Cerebellar cortex (tissue), 1 donor: ENCODE measurements at regions not wholly inside any gene's neighbourhood (a gene's known extent, or its start where the extent isn't known, plus 50 kb on each side); places are given as distances from the start of the nearest gene placed in this dataset.
"Not testable (repeated sequence)": the region's sequence is repeated elsewhere in the genome, so short reads cannot be mapped to it uniquely, and the experiment has no call there.

Experiments used
- DNase-seq: peaks from one replicate; pipeline ENCODE4 v3.0.0-alpha.2; 2015; ENCODE audit warnings: low spot score

DNA sequence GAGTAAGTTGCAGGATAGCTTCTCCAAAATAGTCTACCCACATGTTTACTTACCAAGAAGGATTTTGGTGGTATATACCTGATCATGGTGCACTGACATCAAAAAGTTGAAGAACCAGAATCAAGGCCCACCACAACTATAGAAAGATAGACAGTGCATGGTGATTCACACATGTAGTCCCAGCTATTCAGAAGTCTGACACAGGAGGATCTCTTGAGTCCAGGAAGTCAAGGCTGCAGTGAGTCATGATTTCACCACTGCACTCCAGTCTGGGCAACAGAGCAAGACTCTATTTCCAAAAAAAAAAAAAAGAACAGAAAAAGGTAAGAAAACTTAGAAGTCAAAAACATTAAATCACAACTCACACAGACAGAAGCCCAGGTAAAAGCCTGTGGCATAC, 422.2 kb upstream of the FOXG1 start:
- no peak for DNase-seq

GRCh38 chr14:28348797-28349196, 417.8 kb upstream of the FOXG1 start:
- no peak for DNase-seq

- no peak for DNase-seq
These were observed 409.8 kb upstream of the FOXG1 start for GRCh38 chr14:28356819-28357218.

DNA sequence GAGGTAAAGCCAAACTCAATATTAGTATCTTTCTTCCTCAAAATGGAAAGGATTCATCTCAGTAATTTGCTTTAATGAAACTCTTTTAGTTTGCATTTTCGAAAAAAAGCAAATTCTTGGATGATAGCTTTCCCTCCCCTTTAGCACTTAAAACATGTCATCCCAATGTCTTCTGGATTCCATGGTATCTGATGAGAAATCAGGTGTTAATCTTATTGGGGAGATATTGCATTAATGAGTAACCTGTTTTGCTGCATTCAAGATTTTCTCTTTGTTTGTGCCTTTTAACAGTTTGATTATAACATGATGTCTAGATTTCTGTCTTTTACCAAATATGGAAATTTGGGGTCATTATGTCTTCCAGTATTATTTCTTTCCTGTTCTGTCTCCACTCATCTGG, 405.1 kb upstream of the FOXG1 start:
- no peak for DNase-seq

DNA sequence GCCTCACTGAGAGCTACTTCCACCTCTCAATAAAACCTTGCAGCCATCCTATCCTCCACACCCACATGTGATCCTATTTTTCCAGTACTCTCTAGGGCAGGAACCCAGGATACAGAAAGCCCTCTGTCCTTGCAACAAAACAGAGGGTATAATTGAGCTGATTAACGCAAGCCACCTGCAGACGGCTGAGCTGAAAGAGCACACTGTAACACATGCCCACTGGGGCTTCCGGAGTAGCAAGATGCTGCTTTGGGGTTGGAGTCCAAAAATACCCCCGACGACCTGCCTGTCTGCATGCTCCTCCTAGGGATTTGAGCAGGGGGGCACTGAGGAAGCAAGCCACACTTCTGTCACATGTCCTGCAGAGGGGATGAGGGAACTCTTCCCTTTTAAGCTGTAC, 401.1 kb upstream of the FOXG1 start:
- no peak for DNase-seq

GRCh38 chr14:28373721-28374120, 392.9 kb upstream of the FOXG1 start:
- no peak for DNase-seq

DNA sequence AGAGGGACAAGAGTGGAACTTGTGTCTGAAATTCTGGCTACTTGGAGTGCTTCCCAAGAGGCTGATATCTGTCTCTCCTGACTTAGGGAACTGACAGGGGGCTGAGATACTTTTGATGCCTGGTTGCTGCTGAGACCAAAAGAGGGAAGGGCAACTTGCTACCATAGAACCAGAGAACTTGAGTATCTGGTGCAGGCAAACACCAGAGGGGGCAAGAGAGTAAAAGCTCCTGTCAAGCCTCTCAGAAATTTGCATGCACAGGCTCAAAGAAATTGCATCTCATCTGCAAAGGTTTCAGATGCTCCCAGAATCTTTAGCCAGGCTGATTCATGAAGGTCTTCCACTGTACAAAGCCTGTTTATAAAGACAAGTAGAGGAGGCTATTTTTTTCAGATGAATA, 391.3 kb upstream of the FOXG1 start:
- DNase-seq = no peak

GRCh38 chr14:28381656-28382055, 384.9 kb upstream of the FOXG1 start:
- no peak for DNase-seq

DNA sequence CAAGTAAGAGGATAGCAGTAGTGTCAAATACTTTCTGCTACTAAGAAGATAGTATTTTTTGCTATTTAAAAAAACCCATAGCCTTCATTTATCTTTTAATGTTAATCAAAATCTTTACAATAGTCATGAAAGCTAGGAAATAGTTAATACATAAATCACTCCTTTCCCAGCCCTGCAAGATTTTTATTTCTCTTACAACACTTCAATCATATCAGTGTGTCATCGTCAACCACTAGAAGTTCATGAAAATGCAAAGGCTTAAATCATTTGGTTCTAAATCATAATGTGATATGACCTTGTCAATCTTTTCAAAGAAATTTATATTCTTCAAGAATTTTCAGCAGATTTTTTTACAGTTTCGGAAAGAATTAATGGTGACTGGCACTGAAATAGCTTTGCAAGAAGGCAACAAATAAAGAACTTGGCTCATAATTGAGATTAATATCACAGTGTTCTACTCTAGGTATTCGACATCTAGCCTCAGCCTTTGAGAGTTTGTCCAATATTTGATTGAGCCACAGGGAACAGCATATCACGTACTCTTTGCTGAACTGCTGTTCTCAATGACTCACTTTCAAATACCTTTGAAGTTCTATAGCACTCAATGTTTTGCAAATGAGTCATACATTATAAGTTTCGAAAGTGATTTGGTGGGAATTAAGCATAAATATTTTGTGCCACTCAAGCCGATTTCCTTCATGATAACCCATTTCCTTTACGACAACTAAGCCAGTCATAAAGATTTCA, 384.0 kb upstream of the FOXG1 start:
- no peak for DNase-seq

- no peak for DNase-seq
These were observed 368.1 kb upstream of the FOXG1 start for GRCh38 chr14:28398506-28398905.

DNA sequence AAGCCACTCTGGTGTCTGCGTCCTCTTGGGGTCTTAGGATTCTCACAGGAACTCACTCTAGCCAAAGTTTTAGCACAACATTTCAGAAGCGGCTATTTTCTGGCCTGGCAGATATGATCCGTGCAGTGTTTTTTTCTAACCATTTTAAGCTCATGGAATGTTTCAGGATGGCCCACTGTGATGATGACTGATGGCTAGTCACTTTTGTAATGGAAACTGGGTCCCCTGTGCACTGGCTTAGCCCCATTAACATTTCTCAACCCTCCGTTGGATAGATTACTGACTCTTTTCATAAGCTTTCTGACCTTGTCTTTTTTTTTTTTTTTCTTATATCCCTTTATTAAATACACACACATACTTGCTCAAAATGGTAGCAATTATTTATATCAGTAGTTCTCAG, 364.9 kb upstream of the FOXG1 start:
- not testable (repeated sequence) for DNase-seq

GRCh38 chr14:28406196-28406595, 360.4 kb upstream of the FOXG1 start:
- no peak for DNase-seq

DNA sequence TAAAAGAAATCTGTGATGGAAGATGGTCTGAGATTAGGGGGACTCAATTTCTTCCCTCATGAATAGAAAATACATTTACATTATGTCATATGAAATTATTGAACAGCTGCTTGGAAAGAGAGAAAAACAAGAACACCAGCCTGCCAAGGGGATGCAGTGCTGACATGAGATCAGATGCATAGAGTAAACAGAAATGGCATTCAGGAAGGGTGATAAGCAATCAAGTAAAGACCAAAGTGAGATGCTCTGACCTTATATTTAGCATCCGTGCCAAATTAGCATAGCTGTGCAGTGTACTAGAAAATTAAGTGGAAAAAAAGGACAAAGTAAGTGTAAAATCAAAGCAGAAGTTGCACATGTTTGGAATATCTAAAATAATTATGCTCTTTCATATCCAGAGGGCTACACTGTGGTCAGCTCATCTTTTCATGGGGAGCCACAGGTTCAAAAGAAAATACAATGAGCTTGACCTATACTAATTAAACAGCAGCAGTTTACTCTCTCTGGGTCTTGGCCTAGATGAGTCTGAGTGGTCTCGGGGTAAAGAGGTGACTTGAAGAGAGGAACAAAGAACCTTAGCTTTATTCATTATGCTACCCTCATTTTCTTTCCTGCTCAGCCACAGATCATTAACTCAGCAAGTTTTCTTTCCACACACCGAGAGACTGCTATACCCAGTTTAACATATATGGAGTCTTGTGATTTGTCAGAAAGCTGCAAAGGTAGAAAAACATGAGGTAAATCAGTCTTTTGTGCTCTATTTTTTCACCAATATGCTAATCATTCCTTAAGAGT, 359.4 kb upstream of the FOXG1 start:
- DNase-seq = no peak

- no peak for DNase-seq
These were observed 358.6 kb upstream of the FOXG1 start for GRCh38 chr14:28407996-28408395.

GRCh38 chr14:28412077-28412476, 354.5 kb upstream of the FOXG1 start:
- no peak for DNase-seq

DNA sequence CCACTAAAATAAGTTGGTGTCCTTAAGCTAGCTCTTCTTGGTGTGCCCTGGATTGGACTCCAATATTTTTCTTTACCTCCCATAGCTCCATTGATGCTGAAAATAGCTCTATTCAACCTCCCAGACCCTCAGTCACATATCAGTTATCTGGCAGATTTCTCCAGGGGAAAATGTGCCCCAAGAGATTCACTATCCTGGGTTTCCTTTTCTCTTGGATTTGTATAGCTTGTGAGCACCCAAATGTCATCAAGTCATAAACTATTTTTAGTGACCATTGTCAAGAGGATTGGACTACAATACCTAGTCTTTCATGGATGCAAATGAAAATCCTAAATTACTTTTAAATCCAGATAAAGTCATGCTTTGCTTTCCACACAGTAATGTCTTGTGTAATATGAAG, 339.6 kb upstream of the FOXG1 start:
- no peak for DNase-seq

DNA sequence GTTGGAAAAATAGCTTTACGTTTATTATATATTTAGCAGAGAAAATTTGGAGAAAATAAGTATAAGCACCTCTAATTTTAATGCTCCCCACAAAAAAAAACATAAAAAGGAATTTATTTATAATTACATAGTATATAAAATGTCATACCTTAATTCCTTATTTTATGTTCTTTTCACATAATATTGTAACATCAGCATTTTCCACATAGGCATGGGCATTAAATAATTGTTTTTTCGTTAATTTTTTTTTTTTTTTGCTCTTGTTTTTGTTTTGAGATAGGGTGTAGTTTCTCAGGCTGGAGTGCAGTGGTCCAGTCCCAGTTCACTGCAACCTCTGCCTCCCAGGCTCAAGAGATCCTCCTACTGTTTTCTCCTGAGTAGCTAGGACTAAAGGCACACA, 329.8 kb upstream of the FOXG1 start:
- no peak for DNase-seq

DNA sequence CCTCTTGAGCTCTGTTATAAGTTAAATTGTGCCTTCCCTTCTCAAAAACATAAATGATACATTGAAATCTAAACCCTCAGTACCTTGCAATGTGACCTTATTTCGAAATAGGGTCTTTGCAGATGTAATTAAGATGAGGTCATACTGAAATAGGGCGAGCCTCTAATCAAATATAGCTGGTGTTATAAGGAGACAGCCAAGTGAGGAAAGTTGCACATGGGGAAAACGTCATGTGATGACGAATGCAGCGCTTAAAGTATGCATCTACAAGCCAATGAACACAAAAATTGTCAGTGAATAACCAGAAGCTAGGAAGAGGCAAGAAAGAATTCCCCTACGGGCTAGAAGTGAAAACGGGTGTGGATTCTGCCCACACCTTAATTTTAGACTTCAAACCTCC, 305.2 kb upstream of the FOXG1 start:
- DNase-seq = no peak

GRCh38 chr14:28467611-28468010, 299.0 kb upstream of the FOXG1 start:
- no peak for DNase-seq

GRCh38 chr14:28468191-28469151, 298.1 kb upstream of the FOXG1 start:
- DNase-seq = no peak

DNA sequence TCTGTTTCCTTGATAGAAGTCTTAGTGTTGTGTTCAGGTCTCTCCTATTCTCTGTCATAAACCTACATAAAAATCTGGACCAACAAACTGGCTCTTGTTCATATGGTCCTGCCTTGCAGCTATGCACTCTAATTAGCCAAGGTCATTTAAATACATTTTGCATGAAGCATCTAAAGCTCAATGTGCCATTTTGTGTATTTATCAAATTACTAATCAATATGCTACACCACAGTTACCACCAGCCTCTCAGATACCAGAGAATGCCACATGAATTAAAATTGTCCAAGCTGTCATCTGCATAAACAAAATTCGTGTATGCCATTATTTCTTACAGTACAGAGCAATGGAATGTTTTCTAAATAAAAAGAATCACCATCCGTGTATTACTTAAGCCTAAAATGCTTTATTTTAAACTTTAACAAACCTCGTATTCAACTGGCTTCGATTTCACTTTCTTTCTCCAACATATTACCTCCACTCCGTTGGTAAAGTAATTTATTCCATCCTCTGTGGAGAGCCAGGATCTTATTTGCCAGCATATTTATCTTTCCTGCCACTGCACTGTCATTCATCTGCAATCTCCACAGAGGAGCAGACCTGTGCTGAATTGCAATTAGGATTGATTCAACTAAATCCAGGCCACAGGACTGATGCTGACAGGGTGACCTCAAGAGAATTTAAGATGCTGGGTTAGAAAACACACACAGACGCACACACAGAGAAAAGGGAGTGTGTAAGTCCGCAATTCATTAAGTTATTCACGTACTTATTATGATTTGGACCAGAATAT, 284.1 kb upstream of the FOXG1 start:
- DNase-seq = no peak

- no peak for DNase-seq
These were observed 283.1 kb upstream of the FOXG1 start for GRCh38 chr14:28483506-28483905.
